ENCODE measurements at regions not wholly inside any gene's neighbourhood (a gene's known extent, or its start where the extent isn't known, plus 50 kb on each side); places are given as distances from the start of the nearest gene placed in this dataset.

DNA sequence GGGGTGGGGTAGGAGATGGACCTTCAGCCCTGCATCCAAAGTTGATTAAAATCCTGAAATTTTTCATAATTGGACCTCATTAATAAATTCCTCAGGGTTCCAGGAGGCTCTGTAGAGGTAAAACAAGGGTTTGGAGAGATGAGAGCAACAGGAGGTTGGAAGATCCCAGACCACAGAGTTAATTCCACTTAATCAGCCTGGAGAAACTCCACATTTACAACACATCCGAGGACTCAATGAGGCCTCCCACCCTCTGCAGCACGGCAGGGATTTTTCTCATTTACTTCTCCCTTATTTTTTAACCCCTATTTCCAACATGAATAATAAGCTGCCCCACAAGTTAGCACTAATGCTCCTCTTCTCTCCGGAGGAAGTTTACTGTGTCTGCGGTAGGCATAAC is 165.0 kb upstream of the MAP3K1 start:
- no peak for TF ChIP-seq POLR2A (IDR thresholded peaks at IDR 0.05)
- TF ChIP-seq, protein P1, sequence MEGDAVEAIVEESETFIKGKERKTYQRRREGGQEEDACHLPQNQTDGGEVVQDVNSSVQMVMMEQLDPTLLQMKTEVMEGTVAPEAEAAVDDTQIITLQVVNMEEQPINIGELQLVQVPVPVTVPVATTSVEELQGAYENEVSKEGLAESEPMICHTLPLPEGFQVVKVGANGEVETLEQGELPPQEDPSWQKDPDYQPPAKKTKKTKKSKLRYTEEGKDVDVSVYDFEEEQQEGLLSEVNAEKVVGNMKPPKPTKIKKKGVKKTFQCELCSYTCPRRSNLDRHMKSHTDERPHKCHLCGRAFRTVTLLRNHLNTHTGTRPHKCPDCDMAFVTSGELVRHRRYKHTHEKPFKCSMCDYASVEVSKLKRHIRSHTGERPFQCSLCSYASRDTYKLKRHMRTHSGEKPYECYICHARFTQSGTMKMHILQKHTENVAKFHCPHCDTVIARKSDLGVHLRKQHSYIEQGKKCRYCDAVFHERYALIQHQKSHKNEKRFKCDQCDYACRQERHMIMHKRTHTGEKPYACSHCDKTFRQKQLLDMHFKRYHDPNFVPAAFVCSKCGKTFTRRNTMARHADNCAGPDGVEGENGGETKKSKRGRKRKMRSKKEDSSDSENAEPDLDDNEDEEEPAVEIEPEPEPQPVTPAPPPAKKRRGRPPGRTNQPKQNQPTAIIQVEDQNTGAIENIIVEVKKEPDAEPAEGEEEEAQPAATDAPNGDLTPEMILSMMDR (IDR thresholded peaks at IDR 0.05), result no peak

All from right lobe of liver (tissue), 4 donors.